Testis (tissue), 2 donors: ENCODE measurements at regions not wholly inside any gene's neighbourhood (a gene's known extent, or its start where the extent isn't known, plus 50 kb on each side); places are given as distances from the start of the nearest gene placed in this dataset.

Source experiments
- POLR2A ChIP-seq: fragments of 450-650 bp; IDR thresholded peaks from one replicate; pipeline ENCODE4 v1.6.1; 2017; ENCODE audit warnings: antibody characterized with exemption, mild to moderate bottlenecking, moderate library complexity
- TF ChIP-seq, protein P1 (sequence below), 3 experiments: fragments of 450-650 bp in 2 of 3; fragments of 200-600 bp in 1 of 3; sonication (generic) in 1 of 3; IDR thresholded peaks; one replicate each; pipeline ENCODE4 v1.5.1; 2016 to 2019; ENCODE audit warnings: antibody characterized with exemption in 3 of 3, mild to moderate bottlenecking in 2 of 3, moderate library complexity in 1 of 3

DNA sequence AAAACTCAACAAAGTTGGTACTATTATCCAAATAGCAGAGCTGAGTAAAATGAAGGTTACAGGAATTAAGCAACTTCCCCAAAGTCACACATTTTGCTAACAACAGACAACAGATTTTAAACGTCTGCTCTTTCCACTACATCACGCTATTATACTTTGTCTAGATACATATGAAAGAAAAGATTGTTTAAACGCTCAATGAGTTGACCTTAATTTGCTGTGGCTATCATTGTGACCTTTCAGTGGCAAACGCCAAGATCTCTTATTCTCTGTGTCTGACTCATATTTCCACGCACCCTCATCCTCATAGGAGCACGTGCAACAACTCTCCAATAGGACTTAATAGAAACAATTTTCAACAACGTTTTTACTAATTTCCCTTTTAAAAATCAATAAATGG lies 540.1 kb downstream of the MAFB start:
- TF ChIP-seq POLR2A = no peak
- TF ChIP-seq, protein P1, sequence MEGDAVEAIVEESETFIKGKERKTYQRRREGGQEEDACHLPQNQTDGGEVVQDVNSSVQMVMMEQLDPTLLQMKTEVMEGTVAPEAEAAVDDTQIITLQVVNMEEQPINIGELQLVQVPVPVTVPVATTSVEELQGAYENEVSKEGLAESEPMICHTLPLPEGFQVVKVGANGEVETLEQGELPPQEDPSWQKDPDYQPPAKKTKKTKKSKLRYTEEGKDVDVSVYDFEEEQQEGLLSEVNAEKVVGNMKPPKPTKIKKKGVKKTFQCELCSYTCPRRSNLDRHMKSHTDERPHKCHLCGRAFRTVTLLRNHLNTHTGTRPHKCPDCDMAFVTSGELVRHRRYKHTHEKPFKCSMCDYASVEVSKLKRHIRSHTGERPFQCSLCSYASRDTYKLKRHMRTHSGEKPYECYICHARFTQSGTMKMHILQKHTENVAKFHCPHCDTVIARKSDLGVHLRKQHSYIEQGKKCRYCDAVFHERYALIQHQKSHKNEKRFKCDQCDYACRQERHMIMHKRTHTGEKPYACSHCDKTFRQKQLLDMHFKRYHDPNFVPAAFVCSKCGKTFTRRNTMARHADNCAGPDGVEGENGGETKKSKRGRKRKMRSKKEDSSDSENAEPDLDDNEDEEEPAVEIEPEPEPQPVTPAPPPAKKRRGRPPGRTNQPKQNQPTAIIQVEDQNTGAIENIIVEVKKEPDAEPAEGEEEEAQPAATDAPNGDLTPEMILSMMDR (IDR thresholded peaks at IDR 0.05) = no peak
